Colonic mucosa (tissue), 4 donors: ENCODE measurements at regions not wholly inside any gene's neighbourhood (a gene's known extent, or its start where the extent isn't known, plus 50 kb on each side); places are given as distances from the start of the nearest gene placed in this dataset.

Experiments used
- DNase-seq: peaks from one replicate; pipeline ENCODE4 v3.0.0-alpha.2; 2020
- H3K27ac ChIP-seq: fragments of 200-600 bp; one replicate; pipeline ENCODE4 v1.8.0; 2021
- H3K27me3 ChIP-seq: fragments of 200-600 bp; one replicate; pipeline ENCODE4 v1.8.0; 2021
- H3K36me3 ChIP-seq: fragments of 200-600 bp; one replicate; pipeline ENCODE4 v1.8.0; 2021
- H3K4me1 ChIP-seq: fragments of 200-600 bp; one replicate; pipeline ENCODE4 v1.8.0; 2021; ENCODE audit warnings: mild to moderate bottlenecking
- H3K4me3 ChIP-seq: fragments of 200-600 bp; one replicate; pipeline ENCODE4 v1.8.0; 2021
- H3K9ac ChIP-seq, 2 donors: one replicate each; pipeline ENCODE4 v1.7.0; 2013; ENCODE audit warnings: control low read depth in 2 of 2, low read depth in 2 of 2, low read length in 2 of 2
- H3K9me3 ChIP-seq: fragments of 200-600 bp; one replicate; pipeline ENCODE4 v1.8.0; 2021
- intact Hi-C: fragments of 100-400 bp; cut with DNase I; formaldehyde crosslinking; loops from one replicate; pipeline ENCODE4 v1.14.1; 2022
- TF ChIP-seq, protein P1 (sequence below): fragments of 200-600 bp; IDR thresholded peaks from one replicate; pipeline ENCODE4 v1.8.0; 2022; ENCODE audit warnings: antibody characterized with exemption, mild to moderate bottlenecking
- donor health status: healthy.
- donor health status: DM: no; HTN: no; CAD: no.
- donor health status: DM: no; HTN: no; CAD: no.

DNA sequence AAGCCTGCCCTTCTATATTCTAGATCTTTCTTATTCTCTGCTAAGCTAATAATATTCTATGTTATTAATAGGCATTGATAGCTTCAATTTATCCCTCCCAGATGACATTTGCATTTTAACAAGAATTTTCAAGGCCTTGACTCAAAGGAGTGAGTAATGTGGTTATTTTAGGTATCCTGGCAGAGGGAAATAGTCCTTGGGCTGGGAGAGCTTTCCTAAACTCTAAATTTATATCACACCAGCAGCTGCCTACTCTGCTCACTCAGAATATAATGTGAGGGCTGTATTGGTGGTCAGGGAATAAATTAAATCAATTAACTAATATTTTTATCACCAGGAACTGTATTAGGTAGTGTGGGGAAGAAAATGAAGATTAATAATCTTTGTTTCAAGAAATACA lies 74.8 kb upstream of the ADAM23 start:
- H3K9me3 ChIP-seq = no peaks in the 10 kb centered on the region
- TF ChIP-seq, protein P1, sequence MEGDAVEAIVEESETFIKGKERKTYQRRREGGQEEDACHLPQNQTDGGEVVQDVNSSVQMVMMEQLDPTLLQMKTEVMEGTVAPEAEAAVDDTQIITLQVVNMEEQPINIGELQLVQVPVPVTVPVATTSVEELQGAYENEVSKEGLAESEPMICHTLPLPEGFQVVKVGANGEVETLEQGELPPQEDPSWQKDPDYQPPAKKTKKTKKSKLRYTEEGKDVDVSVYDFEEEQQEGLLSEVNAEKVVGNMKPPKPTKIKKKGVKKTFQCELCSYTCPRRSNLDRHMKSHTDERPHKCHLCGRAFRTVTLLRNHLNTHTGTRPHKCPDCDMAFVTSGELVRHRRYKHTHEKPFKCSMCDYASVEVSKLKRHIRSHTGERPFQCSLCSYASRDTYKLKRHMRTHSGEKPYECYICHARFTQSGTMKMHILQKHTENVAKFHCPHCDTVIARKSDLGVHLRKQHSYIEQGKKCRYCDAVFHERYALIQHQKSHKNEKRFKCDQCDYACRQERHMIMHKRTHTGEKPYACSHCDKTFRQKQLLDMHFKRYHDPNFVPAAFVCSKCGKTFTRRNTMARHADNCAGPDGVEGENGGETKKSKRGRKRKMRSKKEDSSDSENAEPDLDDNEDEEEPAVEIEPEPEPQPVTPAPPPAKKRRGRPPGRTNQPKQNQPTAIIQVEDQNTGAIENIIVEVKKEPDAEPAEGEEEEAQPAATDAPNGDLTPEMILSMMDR = no peak
- no peaks in the 10 kb centered on the region for H3K36me3 ChIP-seq
- no peaks in the 10 kb centered on the region for H3K27me3 ChIP-seq
- no peak overlapping the region for H3K4me3 ChIP-seq
- no peak overlapping the region for H3K9ac ChIP-seq
- no peaks in the 10 kb centered on the region for H3K4me1 ChIP-seq
- no peak overlapping the region for H3K27ac ChIP-seq
- intact Hi-C loops = no loop called here
- no peak for DNase-seq

- H3K9me3 ChIP-seq = no peaks in the 10 kb centered on the region
- intact Hi-C loops = no loop called here
- no peaks in the 10 kb centered on the region for H3K4me1 ChIP-seq
- no peak overlapping the region for H3K9ac ChIP-seq
- H3K36me3 ChIP-seq = no peaks in the 10 kb centered on the region
- no peak overlapping the region for H3K4me3 ChIP-seq
- H3K27me3 ChIP-seq = no peaks in the 10 kb centered on the region
- no peak for DNase-seq
- TF ChIP-seq, protein P1 = no peak
- no peak overlapping the region for H3K27ac ChIP-seq
Observed at GRCh38 chr2:206368933-206369569, 74.3 kb upstream of the ADAM23 start.

DNA sequence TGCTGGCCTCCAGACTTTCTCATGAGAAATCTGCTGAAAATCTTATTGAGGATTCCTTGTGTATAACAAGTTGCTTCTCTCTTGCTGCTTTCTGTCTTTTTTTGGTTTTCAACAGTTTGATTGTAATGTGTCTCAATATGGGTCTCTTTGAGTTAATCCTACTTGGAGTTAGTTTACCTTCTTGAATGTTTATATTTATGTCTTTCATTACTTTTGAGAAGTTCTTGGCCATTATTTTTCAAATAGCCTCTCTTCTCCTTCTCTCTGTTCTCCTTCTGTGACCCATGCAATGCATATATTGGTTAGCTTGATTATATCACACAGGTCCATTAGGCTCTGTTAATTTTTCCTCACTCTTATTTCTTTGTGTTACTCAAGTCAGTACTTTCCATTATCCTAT lies 67.4 kb upstream of the ADAM23 start:
- Histone ChIP-seq H3K4me1 (no peaks in the 10 kb centered on the region), H3K27me3 (no peaks in the 10 kb centered on the region), H3K9ac (no peak overlapping the region), H3K27ac (no peak overlapping the region), H3K36me3 (no peaks in the 10 kb centered on the region), H3K9me3 (no peaks in the 10 kb centered on the region), H3K4me3 (no peak overlapping the region)
- TF ChIP-seq, protein P1 = no peak
- intact Hi-C loops = no loop called here
- no peak for DNase-seq

DNA sequence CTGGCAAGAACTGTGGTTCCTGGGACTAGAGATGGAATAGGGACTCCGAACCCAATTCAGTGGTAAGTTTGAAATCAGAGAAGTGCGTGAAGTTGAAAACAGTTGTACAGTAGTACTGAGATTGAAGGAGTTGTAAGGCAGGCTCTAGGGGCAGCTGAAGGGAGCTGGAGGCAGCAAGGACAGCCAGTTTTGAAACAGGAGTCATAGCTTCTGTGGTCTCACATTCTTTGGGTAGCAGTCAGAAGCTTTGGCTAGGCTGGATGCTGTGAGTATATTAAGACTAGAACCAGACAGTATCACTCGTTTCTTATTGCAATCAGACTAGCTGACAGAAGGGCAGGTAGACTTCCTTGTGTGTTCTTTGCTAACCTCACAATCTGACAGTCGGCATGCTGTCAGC lies 64.5 kb upstream of the ADAM23 start:
- no peak overlapping the region for H3K9ac ChIP-seq
- H3K9me3 ChIP-seq = no peaks in the 10 kb centered on the region
- H3K4me1 ChIP-seq = no peaks in the 10 kb centered on the region
- no peaks in the 10 kb centered on the region for H3K27me3 ChIP-seq
- no peaks in the 10 kb centered on the region for H3K36me3 ChIP-seq
- no peak for DNase-seq
- intact Hi-C loops = no loop called here
- TF ChIP-seq, protein P1 = no peak
- H3K4me3 ChIP-seq = no peak overlapping the region
- H3K27ac ChIP-seq = no peak overlapping the region

DNA sequence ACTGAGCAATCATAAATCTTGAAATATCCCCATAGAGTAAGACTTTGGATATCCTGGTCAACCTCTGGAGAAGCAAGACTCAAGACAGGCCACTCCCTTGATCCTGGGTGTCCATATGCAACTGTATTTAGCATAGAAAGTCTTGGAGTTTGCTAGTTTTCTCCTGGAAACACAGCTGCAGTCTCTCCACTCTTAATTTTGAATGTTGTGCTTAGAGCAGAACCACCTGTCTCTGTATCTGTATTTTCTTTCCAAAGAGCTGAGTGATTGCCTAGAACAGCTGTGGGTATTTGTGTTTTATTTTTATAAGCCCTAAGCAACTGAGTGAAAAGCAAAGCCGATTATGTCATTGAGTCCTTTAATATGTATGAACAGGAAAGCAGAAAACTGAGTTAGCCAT lies 64.1 kb upstream of the ADAM23 start:
- intact Hi-C loops = no loop called here
- no peak overlapping the region for H3K9ac ChIP-seq
- DNase-seq = no peak
- TF ChIP-seq, protein P1 = no peak
- no peaks in the 10 kb centered on the region for H3K9me3 ChIP-seq
- H3K27me3 ChIP-seq = no peaks in the 10 kb centered on the region
- H3K4me1 ChIP-seq = no peaks in the 10 kb centered on the region
- H3K36me3 ChIP-seq = no peaks in the 10 kb centered on the region
- no peak overlapping the region for H3K4me3 ChIP-seq
- no peak overlapping the region for H3K27ac ChIP-seq
